NCI-H345 treated with DMSO at 0.1 percent for 48 hours (cell line): ENCODE measurements at regions not wholly inside any gene's neighbourhood (a gene's known extent, or its start where the extent isn't known, plus 50 kb on each side); places are given as distances from the start of the nearest gene placed in this dataset.
"Not testable (repeated sequence)": the region's sequence is repeated elsewhere in the genome, so short reads cannot be mapped to it uniquely, and the experiment has no call there.

Experiments used
- DNase-seq: peaks from one replicate; lab custom pipeline; 2025; ENCODE audit not compliant: unreplicated experiment; lab: John Stamatoyannopoulos, UW

DNA sequence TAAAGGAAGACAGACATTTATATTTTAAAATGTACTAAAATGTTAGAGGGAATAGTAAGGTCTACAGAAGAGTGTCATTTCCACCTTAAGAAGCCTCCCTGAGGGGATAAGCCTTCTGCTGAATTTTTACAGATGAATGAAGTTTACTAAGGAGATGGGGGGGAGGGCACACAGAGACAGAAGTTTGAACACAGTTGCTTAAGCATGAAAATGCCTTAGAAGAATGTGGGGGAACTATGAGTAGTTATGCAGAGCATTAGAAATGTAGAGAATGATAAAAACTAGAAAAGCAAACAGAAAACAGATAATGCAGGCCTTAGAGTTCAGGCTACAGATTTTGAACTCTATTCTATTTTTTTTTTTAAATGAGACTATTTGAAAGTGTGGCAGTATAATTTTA, 232.2 kb upstream of the VLDLR start:
- no peak for DNase-seq

DNA sequence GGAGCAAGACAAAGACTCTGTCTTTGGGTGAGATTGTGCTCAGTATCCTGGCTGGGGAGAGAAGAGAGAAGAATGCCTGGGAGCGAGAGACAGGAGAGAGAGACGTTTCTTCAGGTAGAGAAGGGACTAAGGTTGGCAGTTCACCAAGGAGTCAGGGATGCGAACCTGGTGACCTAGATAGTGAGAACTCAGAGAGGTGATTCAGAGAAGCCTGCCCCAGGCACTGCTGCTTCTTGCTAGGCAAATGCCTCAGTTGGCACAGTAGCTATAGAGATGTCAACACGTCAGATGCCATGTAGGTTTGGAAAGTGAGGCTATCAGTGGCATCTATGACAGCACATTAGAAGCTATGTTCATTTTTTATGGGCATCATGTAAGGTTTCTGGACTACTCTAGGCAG, 231.6 kb upstream of the VLDLR start:
- no peak for DNase-seq

DNA sequence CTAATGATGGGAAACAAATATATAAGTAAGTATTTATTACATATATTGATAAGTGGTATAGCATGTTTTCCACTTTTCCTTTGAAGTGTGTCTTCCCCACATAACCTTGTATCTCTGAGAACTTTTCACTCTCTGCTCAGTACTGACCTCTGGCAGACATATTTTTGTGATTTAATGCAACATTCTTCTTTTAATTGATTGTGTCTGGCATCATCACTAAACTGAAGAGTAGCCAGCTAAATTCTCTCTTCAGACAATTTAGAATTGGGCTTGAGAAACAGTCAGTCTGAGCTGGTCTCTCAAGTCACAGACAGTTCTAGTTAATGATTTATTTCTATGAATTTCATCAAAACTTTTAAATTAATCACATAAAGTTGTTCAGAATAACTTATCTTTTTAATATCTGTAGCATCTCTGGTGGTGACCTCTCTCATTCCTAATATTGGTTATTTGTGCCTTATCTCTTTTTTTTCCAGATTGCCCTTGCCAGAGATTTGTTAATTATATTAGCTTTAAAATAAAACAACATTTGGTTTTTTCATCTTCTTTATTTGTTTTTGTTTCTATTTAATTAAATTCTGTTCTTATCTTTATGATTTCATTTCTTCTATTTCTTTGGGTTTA, 230.0 kb upstream of the VLDLR start:
- DNase-seq: not testable (repeated sequence)

GRCh38 chr9:2394087-2394741, 227.4 kb upstream of the VLDLR start:
- DNase-seq: not testable (repeated sequence)

DNA sequence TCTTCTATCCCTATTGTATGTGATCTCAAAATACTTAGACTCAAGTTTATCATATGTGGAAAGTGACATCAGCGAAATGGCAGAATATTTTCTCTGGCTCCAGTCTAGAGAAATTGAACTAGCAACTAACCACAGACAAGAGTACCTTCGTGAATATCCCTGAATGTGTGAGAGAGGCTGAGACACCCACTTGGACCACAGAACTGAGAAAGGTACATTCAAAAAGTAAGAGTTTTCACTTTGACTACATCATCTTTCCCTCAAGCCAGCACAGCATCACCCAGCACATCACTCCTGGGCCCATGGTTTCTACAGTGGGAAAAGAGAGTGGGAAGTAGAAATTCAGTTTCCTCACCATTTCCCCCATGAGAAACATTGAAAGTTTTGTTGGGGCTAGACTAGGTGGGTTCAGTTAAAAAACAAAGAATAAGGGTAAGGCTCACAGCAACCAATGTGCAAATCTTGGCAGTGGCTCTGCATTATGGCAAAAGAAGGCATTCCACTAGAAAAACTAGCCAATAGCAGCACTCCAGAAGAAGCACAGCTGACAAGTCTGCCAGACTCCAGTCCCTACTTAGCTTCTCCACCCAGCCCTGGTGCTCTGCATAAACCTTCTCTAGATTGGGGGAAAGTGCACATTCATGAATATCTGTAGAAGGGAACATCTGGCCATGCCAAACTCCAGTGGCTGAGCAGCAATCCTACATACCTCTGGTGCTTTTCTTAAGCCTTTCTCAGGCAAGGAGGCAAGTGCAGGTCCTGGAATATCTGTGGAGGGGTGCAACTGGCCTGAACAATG, 225.6 kb upstream of the VLDLR start:
- DNase-seq: no peak

DNA sequence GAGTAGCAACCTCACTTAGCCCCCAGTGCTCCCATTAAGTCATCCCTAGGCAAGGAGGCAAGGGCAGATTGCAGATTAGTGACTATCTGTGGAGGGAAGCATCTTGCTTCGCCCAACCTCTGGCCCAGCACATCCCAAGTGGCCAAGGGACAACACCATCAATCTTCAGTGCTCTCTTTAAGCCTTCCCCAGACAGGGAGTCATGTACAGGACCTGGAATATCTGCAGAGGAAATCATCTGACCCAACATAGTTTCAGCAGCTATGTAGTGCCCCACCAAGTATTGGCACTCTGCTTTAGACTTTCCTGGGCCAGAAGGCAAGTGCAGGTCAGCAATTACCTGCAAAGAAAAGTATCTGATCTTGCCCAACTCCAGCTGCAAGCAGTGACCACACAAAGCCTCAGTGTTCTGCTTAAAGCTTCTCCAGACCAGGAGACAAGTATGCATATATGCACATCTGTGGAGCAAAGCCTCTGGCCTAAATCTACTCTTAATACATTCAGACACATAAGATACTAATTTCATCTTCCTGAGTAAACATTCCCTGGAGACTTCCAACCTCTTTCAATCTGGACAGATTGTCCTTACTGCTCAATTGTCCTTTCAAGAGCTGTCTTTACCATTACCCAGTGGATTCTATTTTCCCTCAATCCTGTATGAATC, 224.8 kb upstream of the VLDLR start:
- no peak for DNase-seq

DNA sequence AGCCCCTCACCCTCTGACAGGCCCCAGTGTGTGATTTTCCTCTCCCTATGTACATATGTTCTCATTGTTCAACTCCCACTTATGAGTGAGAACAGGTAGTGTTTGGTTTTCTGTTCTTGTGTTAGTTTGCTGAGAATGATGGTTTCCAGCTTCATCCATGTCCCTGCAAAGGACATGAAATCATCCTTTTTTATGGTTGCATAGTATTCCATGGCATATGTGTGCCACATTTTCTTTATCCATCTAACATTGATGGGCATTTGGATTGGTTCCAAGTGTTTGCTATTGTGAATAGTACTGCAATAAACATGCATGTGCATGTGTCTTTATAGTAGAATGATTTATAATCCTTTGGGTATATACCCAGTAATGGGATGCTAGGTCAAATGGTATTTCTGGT, 223.7 kb upstream of the VLDLR start:
- not testable (repeated sequence) for DNase-seq

- DNase-seq: not testable (repeated sequence)
These were observed 219.8 kb upstream of the VLDLR start for GRCh38 chr9:2401746-2402145.

DNA sequence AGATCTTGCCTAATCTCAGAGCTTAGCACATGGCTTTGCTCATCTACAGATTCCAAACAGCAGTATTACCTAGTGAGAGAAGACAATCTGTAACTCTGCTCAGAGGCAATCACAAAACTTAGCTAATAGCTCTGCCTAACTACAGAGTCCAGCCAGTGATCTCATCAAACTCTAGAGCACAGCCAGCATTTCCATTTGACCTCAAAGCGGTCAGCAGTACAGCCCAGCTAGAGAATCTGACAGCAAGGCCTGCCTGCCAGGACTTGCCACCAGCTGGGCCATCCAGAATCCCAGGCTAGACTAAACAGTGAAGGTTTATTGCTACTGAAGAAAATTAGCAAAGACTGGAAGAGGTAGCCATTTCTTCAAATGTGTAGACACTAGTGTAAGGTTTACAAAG, 217.9 kb upstream of the VLDLR start:
- DNase-seq: no peak

GRCh38 chr9:2406252-2406651, 215.3 kb upstream of the VLDLR start:
- no peak for DNase-seq

- no peak for DNase-seq
These were observed 214.1 kb upstream of the VLDLR start for GRCh38 chr9:2407450-2407849.

DNA sequence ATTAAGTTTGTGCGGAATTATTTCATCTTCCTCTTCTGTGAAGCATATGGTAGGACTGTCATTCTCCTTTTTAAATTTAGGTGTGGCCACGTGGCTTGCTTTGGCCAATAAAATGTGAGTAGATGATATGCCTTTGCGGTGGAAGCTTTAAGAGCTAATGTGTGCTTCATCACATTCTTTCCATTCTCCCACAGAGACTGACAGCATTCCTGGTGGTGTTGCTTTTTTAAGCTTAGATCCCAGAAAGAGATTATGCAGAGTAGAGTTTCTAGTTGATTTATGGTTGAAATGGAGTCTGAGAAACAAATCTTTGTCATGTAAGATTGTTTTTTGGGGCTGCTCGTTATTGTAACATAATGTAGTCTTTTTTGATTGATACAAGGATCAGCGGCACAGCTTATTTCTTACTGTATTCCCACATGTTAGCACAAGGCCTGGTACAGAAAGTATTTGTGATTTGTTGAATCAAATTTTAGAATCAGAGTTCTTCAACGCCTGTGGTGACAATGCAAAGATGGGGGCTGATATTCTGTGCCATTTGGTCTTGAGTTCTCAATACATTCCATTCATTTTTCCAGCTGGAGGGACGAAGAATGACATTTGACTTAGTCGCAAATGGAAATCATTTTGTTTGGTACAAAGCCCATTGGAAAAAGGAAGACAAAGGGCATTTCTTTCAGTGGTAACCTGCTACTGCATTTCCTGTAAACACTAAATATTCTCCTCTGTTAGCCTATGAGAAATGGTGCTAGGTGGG, 209.9 kb upstream of the VLDLR start:
- DNase-seq: no peak

DNA sequence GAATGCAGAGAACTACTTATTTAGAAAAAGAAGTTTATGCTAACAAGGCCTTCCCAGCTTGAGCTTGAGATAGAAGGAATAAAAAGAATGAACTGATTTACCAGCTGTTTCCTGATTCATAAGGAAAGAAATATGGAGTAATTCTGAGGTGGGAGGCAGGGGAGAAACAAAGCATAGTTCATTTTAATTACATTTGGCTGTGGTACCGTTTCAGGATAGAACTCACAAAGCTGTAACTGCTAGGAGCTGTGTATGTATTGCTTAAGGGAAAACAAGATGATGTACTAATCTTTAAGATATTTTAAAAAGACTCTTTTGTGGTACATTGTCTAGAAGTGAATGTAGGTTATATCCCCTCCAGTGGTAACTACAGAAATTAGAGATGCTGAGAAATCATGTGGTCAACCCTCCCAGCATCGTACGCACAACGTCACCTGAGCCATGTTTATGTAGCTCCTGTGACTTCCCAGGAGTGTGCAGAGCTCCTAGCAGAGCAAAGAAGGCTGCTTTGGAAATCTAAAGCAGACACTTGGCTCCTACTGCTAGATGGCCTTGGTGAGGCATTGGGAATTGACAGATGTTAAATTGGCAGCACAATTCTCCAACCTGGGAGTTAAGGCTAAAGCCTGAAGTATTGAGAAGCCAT, 208.3 kb upstream of the VLDLR start:
- DNase-seq: no peak

DNA sequence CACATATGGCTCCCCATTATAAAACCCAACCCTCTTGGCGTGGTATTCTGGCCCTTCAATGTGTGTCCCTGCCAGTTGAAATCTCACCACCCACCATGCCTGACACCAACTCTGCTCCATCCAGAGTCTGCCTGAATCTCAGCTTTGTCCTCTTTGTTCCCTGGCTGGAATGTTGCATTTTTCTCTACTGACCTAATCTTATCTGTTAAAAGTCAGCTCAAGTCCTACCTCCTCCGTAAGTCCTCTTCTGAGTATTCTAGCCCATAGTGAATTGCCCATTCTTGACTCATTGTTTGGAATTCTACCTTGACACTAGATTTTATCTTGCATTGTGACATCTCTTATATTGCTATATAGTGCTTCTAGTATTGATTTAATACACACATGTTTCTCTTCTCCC, 207.1 kb upstream of the VLDLR start:
- no peak for DNase-seq

DNA sequence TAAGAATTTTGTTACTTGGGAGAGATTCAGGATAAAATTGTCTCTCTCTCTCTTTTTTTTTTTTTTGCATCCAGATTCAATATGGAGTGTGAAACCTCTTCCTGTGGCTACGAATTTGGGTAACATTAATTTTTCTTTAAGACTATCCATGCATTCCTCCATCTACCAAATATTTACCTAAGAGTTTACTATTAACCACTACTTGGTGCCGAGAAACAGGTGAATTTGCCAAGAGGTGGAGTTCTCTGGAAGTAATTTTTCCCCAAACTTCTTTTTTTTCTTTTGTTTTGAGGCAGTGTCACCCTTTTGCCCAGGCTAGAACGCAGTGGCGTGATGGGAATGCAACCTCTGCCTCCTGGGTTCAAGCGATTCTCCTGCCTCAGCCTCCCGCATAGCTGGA, 206.3 kb upstream of the VLDLR start:
- no peak for DNase-seq

- DNase-seq: no peak
These were observed 203.9 kb upstream of the VLDLR start for GRCh38 chr9:2417730-2418129.

DNA sequence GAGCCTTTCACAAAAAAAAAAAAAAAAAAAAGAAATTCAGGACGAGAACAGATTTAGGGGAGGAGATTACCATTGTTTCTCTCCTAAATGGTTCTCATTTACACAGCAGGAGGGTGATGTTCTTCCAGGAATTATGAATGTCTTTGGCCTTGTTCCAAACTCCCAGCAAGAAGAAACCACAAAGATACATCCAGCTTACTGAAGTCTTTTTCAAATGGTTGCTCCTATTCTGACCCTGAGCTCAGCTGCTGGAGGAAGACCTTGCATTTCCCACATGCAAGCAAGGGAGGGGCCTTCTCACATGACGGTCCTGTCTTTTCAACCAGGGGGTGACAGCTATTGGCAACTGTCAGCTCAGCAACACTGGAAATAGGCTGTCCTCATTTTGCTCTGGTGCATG, 203.0 kb upstream of the VLDLR start:
- peak; percentile 65 for DNase-seq

- DNase-seq: no peak
These were observed 202.2 kb upstream of the VLDLR start for GRCh38 chr9:2419347-2419746.

DNA sequence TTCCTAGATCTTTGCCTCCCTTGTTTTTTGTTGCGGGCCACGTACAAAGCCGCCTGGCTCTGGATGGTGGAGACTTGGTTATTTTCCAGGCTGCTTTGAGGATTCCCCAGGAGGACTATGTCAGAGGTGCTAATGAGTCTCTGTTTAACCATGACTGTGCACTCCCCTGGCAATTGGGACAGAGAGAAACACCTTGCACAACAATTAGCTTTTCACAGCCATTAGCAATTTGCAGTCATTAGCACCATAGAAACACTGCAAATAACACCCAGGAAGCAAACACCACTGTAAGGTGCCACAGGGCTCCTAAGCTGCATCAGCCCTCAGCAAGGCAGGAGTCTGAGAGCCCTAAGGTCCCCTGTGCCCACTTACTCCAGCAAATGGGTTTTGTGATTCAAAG, 201.0 kb upstream of the VLDLR start:
- DNase-seq: no peak

GRCh38 chr9:2424619-2425033, 197.0 kb upstream of the VLDLR start:
- DNase-seq: no peak

GRCh38 chr9:2425676-2426075, 195.9 kb upstream of the VLDLR start:
- DNase-seq: no peak
